ENCODE measurements at regions not wholly inside any gene's neighbourhood (a gene's known extent, or its start where the extent isn't known, plus 50 kb on each side); places are given as distances from the start of the nearest gene placed in this dataset.

DNA sequence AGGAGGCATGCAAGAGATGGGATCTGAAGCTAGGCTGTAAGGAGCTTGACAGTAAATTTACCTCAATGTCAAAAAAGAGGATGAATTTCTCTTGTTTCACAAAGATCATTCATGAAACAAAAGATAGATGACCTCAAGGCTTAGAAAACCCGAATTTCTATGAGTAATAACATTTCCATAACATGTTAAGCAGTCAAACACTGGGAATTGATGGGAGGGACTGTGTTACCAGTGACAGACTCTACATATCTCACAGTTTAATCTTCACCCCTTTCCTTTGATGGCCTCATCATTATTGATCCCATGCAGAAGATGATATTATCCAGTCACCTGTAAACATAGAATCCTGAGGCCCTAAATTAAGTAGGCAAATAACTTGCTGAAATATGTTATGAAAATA is 53.5 kb upstream of the VGLL3 start:
- no peak for DNase-seq (ENCODE audit: low spot score)

- DNase-seq (ENCODE audit: low spot score) = no peak
Measured at GRCh38 chr3:87041191-87041590, 50.2 kb upstream of the VGLL3 start.
